BJ (cell line): ENCODE measurements at regions not wholly inside any gene's neighbourhood (a gene's known extent, or its start where the extent isn't known, plus 50 kb on each side); places are given as distances from the start of the nearest gene placed in this dataset.

Source experiments
- CTCF ChIA-PET: fragments of 350-600 bp; formaldehyde crosslinking; extraction: SDS; loops from one replicate; lab custom pipeline; 2021; ENCODE audit warnings: antibody characterized with exemption, inconsistent platforms; lab: Yijun Ruan, JAX
- POLR2A ChIA-PET: fragments of 300-600 bp; sonication (Branson Sonifier 250); formaldehyde crosslinking; extraction: SDS; loops from one replicate; lab custom pipeline; 2021; ENCODE audit warnings: antibody characterized with exemption; lab: Charles Lee
- DNase-seq: peaks from one replicate; pipeline ENCODE4 v3.0.0-alpha.2; 2011; ENCODE audit warnings: low read depth
- H3K27me3 ChIP-seq: 2 replicates; pipeline ENCODE4 v1.6.0; 2011; ENCODE audit warnings: low read length; ENCODE audit not compliant: control insufficient read depth, insufficient read depth
- H3K36me3 ChIP-seq: 2 replicates; pipeline ENCODE4 v1.5.1; 2011; ENCODE audit warnings: low read length; ENCODE audit not compliant: control insufficient read depth, insufficient read depth
- H3K4me3 ChIP-seq: 2 replicates; pipeline ENCODE4 v1.5.1; 2011; ENCODE audit warnings: low read depth, mild to moderate bottlenecking, control low read depth, low read length
- TF ChIP-seq, protein P1 (sequence below): IDR thresholded peaks from 2 replicates; pipeline ENCODE4 v1.5.1; 2011; ENCODE audit warnings: low read depth, mild to moderate bottlenecking, control low read depth, inconsistent platforms, low read length, moderate library complexity; ENCODE audit not compliant: insufficient read depth

DNA sequence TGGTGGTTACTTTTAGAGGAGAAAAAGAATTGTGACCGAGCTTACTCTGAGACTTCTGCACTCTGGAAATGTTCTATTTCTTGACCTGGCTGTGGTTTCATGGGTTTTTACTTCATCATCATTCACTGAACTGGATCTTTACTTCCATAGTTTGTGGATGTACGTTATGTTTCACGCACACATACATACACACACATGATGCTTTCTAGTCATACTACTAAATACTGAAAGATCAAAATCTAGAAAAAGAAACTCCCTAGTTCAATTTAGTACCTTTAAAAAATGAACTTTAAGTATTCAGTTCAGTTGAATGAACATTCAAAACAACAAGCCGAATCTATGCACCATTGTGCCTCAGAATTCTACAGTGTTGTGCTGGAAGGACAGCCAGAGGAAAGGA lies 65.0 kb downstream of the TEX35 start:
- Histone ChIP-seq H3K4me3 (no peak overlapping the region), H3K36me3 (no peaks in the 10 kb centered on the region), H3K27me3 (no peaks in the 10 kb centered on the region)
- ChIA-PET POLR2A (no interaction called here), CTCF (interaction anchor here (1.0 kb wide), 1 partner anchor 425 kb away, joined by 3 read pairs; no protein-coding TSS in a partner anchor)
- TF ChIP-seq, protein P1, sequence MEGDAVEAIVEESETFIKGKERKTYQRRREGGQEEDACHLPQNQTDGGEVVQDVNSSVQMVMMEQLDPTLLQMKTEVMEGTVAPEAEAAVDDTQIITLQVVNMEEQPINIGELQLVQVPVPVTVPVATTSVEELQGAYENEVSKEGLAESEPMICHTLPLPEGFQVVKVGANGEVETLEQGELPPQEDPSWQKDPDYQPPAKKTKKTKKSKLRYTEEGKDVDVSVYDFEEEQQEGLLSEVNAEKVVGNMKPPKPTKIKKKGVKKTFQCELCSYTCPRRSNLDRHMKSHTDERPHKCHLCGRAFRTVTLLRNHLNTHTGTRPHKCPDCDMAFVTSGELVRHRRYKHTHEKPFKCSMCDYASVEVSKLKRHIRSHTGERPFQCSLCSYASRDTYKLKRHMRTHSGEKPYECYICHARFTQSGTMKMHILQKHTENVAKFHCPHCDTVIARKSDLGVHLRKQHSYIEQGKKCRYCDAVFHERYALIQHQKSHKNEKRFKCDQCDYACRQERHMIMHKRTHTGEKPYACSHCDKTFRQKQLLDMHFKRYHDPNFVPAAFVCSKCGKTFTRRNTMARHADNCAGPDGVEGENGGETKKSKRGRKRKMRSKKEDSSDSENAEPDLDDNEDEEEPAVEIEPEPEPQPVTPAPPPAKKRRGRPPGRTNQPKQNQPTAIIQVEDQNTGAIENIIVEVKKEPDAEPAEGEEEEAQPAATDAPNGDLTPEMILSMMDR, result no peak
- no peak for DNase-seq

DNA sequence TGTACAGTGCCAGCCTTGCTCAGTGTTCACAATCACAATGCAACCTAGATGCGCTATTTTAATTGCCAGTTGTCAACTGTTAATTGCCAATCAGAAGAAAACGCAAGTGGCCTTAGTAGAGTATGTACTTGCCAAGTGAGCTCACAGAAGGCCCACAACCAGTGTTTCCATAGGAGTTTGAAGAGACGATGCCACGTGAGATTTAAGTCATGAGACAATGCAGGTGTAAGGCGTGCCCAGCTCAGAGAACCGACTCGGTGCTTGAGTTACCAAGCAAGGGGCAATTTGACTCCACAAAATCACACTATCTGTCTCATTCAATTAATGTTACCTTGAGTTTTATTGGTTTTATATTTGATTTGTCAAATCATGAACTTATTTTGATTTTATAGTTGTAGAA lies 65.6 kb downstream of the TEX35 start:
- CTCF ChIA-PET, result no interaction called here

DNA sequence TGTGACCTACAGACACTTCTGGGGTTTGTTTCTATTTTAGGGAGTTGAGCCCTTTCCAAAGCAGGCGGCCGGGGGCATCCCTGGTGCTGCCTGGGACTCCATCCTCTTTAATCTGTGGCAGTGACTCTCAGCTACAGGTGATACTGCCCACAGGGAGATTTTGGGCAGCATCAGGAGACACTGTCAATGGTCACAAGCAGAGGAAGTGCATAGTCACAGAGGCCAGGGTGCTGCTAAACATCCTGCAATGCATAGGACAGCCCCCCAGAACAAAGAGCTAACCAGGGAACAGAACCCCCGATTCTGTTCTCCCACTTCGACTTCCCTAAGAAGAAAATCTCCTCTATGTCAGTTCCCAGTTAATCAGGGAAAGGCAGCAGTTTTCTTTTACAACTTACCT lies 66.2 kb downstream of the TEX35 start:
- H3K36me3 ChIP-seq, result no peaks in the 10 kb centered on the region
- no peak overlapping the region for H3K4me3 ChIP-seq
- POLR2A ChIA-PET, result no interaction called here
- DNase-seq, result no peak
- CTCF ChIA-PET, result interaction anchor here (1.1 kb wide), 1 partner anchor 12 kb away, joined by 3 read pairs; no protein-coding TSS in a partner anchor
- no peaks in the 10 kb centered on the region for H3K27me3 ChIP-seq
- TF ChIP-seq, protein P1, result no peak

More for the DNA sequence above, 65.6 kb downstream of the TEX35 start:
- TF ChIP-seq, protein P1, result no peak
- H3K27me3 ChIP-seq, result no peaks in the 10 kb centered on the region
- H3K4me3 ChIP-seq, result no peak overlapping the region
- POLR2A ChIA-PET, result no interaction called here
- H3K36me3 ChIP-seq, result no peaks in the 10 kb centered on the region
- no peak for DNase-seq

DNA sequence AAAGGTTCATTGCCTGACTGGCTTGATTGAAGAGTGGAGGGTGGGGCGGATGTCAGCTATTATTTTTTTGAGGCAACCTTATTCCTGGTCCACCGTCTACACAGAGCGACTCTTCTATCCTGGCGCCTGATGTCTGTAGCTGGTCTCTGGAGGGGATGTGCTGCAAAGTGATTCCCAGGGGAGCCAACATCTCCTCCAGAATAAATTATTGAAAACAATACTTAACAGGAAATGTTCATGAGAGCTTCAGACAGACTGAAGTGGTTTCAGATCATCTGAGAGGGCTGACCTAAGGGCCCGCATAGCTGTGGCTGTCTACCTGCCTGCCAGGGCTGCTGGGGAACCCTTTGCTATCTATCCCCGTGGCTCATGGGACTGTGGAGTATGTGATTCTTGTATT lies 66.7 kb downstream of the TEX35 start:
- POLR2A ChIA-PET, result no interaction called here
- no peak for DNase-seq
- CTCF ChIA-PET, result interaction anchor here (1.1 kb wide), 1 partner anchor 12 kb away, joined by 3 read pairs; no protein-coding TSS in a partner anchor

DNA sequence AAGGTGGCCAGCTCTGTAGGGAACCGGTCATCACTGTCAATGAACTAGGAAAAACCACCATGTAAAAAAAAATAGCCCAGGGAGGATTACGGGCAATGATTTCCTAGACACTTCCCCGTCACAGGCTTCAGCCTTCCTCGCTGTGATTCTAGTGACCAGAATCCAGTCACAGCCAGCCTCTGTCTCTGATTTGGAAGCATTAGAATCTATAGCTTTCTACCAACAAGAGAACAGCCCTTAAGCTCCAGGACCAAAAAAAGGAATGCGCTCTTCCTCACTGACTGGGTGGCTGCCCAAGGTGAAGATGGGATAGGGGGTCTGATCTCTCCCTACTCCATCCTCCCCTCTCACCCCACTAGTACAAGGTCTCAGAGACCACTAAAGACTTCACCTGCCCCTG lies 67.2 kb downstream of the TEX35 start:
- ChIA-PET CTCF (interaction anchor here (1.1 kb wide), 1 partner anchor 11 kb away, joined by 3 read pairs; no protein-coding TSS in a partner anchor), POLR2A (no interaction called here)
- Histone ChIP-seq H3K27me3 (no peaks in the 10 kb centered on the region), H3K36me3 (no peaks in the 10 kb centered on the region), H3K4me3 (no peak overlapping the region)
- TF ChIP-seq, protein P1, result no peak
- DNase-seq, result no peak

More for the DNA sequence above, 66.7 kb downstream of the TEX35 start:
- Histone ChIP-seq H3K36me3 (no peaks in the 10 kb centered on the region), H3K4me3 (no peak overlapping the region), H3K27me3 (no peaks in the 10 kb centered on the region)
- TF ChIP-seq, protein P1, result no peak
